ENCODE measurements at regions not wholly inside any gene's neighbourhood (a gene's known extent, or its start where the extent isn't known, plus 50 kb on each side); places are given as distances from the start of the nearest gene placed in this dataset.

- TF ChIP-seq, protein P1, sequence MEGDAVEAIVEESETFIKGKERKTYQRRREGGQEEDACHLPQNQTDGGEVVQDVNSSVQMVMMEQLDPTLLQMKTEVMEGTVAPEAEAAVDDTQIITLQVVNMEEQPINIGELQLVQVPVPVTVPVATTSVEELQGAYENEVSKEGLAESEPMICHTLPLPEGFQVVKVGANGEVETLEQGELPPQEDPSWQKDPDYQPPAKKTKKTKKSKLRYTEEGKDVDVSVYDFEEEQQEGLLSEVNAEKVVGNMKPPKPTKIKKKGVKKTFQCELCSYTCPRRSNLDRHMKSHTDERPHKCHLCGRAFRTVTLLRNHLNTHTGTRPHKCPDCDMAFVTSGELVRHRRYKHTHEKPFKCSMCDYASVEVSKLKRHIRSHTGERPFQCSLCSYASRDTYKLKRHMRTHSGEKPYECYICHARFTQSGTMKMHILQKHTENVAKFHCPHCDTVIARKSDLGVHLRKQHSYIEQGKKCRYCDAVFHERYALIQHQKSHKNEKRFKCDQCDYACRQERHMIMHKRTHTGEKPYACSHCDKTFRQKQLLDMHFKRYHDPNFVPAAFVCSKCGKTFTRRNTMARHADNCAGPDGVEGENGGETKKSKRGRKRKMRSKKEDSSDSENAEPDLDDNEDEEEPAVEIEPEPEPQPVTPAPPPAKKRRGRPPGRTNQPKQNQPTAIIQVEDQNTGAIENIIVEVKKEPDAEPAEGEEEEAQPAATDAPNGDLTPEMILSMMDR (IDR thresholded peaks at IDR 0.05), result no peak
- TF ChIP-seq POLR2A (IDR thresholded peaks at IDR 0.05), result no peak
Measured at GRCh38 chr10:130719448-130719752, 583.2 kb downstream of the GLRX3 start.
